ENCODE measurements at regions not wholly inside any gene's neighbourhood (a gene's known extent, or its start where the extent isn't known, plus 50 kb on each side); places are given as distances from the start of the nearest gene placed in this dataset.

- H3K9me3 ChIP-seq, result no peaks in the 10 kb centered on the region
- H3K27ac ChIP-seq, result no peak overlapping the region
- no peak overlapping the region for H3K4me3 ChIP-seq
- no peaks in the 10 kb centered on the region for H3K36me3 ChIP-seq
- ATAC-seq (no peak), DNase-seq (no peak)
- intact Hi-C loops (cut with DNase I; ENCODE audit: low total_unique reads), result no loop called here
- in situ Hi-C loops (cut with MboI; ENCODE audit: low sequenced_read_pairs in 4 of 4), result no loop called here
- no peaks in the 10 kb centered on the region for H3K4me1 ChIP-seq
- no peaks in the 10 kb centered on the region for H3K27me3 ChIP-seq
- TF ChIP-seq POLR2A (IDR thresholded peaks at IDR 0.05), result no peak
Measured at GRCh38 chr5:18985171-18985758, 1002.7 kb downstream of the CDH18 start.

DNA sequence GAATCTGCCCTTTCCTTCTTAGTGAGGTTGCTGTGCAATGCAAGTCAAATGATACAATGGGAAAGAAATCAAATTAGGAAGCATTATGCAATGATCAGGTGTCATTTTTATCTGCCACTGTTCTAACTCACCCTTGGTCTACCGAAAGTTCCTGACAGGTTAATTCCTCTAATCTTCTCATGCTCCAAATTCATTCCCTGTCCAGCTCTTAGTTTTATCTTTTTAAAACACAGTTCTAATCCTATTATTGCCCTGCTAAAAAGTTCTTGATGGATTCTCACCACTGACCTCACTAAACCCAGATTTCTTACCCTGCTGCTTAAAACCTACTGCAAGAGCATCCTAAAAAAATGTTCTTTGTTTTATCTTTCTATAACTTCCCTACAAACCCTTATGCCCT lies 1000.9 kb downstream of the CDH18 start:
- in situ Hi-C loops (cut with MboI; ENCODE audit: low sequenced_read_pairs in 4 of 4), result no loop called here

DNA sequence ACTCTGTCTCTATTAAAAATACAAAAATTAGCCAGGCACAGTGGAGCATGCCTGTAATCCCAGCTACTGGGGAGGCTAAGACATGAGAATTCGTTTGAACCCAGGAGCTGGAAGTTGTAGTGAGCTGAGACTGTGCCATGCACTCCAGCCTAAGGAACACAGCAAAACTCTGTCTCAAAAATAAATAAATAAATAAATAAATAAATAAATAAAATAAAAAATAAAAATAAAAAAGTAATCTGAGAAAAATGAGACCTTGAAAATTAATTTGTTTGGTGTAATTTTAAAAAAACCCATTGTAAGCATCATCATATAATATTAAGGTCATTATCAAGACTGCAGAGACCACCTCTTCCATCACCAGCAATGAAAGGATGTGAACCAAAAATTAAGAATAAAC lies 997.1 kb downstream of the CDH18 start:
- TF ChIP-seq CTCF (IDR thresholded peaks at IDR 0.05 in 4 of 5, conservative IDR thresholded peaks at IDR 0.05 in 1 of 5) (no peak), POLR2A (IDR thresholded peaks at IDR 0.05) (no peak)
- Histone ChIP-seq H3K27me3 (no peaks in the 10 kb centered on the region), H3K36me3 (no peaks in the 10 kb centered on the region), H3K9me3 (no peaks in the 10 kb centered on the region), H3K4me1 (no peaks in the 10 kb centered on the region), H3K27ac (no peak overlapping the region), H3K4me3 (no peak overlapping the region)
- DNase-seq, result no peak
- intact Hi-C loops (cut with DNase I; ENCODE audit: low total_unique reads) (no loop called here), in situ Hi-C loops (cut with MboI; ENCODE audit: low sequenced_read_pairs in 4 of 4) (no loop called here)
- ATAC-seq, result no peak

More for the DNA sequence above, 1000.9 kb downstream of the CDH18 start:
- Histone ChIP-seq H3K4me1 (no peaks in the 10 kb centered on the region), H3K9me3 (no peaks in the 10 kb centered on the region), H3K27ac (no peak overlapping the region), H3K36me3 (no peaks in the 10 kb centered on the region), H3K27me3 (no peaks in the 10 kb centered on the region), H3K4me3 (no peak overlapping the region)
- no peak for ATAC-seq
- no peak for DNase-seq
- TF ChIP-seq POLR2A (IDR thresholded peaks at IDR 0.05) (no peak), CTCF (IDR thresholded peaks at IDR 0.05 in 4 of 5, conservative IDR thresholded peaks at IDR 0.05 in 1 of 5) (no peak)
- intact Hi-C loops (cut with DNase I; ENCODE audit: low total_unique reads), result no loop called here

- Histone ChIP-seq H3K27ac (no peak overlapping the region), H3K4me3 (no peak overlapping the region), H3K36me3 (no peaks in the 10 kb centered on the region), H3K4me1 (no peaks in the 10 kb centered on the region), H3K27me3 (no peaks in the 10 kb centered on the region), H3K9me3 (no peaks in the 10 kb centered on the region)
- DNase-seq (no peak), ATAC-seq (no peak)
- intact Hi-C loops (cut with DNase I; ENCODE audit: low total_unique reads) (no loop called here), in situ Hi-C loops (cut with MboI; ENCODE audit: low sequenced_read_pairs in 4 of 4) (no loop called here)
- TF ChIP-seq POLR2A (IDR thresholded peaks at IDR 0.05) (no peak), CTCF (IDR thresholded peaks at IDR 0.05 in 4 of 5, conservative IDR thresholded peaks at IDR 0.05 in 1 of 5) (no peak)
Measured at GRCh38 chr5:18992264-18992663, 995.7 kb downstream of the CDH18 start.

DNA sequence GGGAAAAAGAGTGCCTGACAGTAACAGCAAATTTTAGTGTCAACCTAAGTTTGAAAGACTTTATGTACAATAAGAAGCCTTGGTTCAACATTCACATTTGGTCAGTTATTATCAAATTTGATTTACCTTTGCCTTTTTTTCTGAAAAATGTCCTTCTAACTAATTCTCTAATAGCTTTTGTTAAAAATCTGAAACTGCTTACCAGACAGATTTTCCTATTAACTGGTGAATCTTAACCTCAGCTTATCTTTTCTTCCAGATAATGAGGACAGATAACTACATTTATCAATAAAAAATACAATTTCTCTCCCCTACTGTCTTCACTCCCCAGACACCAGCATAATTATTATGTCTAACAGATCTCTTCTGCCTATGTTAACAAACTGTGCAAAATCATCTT lies 988.5 kb downstream of the CDH18 start:
- ATAC-seq (no peak), DNase-seq (no peak)
- Histone ChIP-seq H3K9me3 (no peaks in the 10 kb centered on the region), H3K4me3 (no peak overlapping the region), H3K36me3 (no peaks in the 10 kb centered on the region), H3K27ac (no peak overlapping the region), H3K4me1 (no peaks in the 10 kb centered on the region), H3K27me3 (no peaks in the 10 kb centered on the region)
- TF ChIP-seq CTCF (IDR thresholded peaks at IDR 0.05 in 4 of 5, conservative IDR thresholded peaks at IDR 0.05 in 1 of 5) (no peak), POLR2A (IDR thresholded peaks at IDR 0.05) (no peak)
- intact Hi-C loops (cut with DNase I; ENCODE audit: low total_unique reads), result no loop called here
- in situ Hi-C loops (cut with MboI; ENCODE audit: low sequenced_read_pairs in 4 of 4), result no loop called here
